NCI-H82 (cell line): ENCODE measurements at regions not wholly inside any gene's neighbourhood (a gene's known extent, or its start where the extent isn't known, plus 50 kb on each side); places are given as distances from the start of the nearest gene placed in this dataset.
"Not testable (repeated sequence)": the region's sequence is repeated elsewhere in the genome, so short reads cannot be mapped to it uniquely, and the experiment has no call there.

ENCODE experiments used
- DNase-seq: peaks from one replicate; lab custom pipeline; 2025; lab: John Stamatoyannopoulos, UW

GRCh38 chr15:44817797-44818196, 81.5 kb downstream of the TRIM69 start:
- DNase-seq: not testable (repeated sequence)

GRCh38 chr15:44819331-44819987, 83.1 kb downstream of the TRIM69 start:
- not testable (repeated sequence) for DNase-seq

- not testable (repeated sequence) for DNase-seq
Observed at GRCh38 chr15:44820535-44820934, 84.2 kb downstream of the TRIM69 start.

GRCh38 chr15:44820967-44821366, 84.6 kb downstream of the TRIM69 start:
- DNase-seq: peak; percentile 6

GRCh38 chr15:44824277-44825145, 88.2 kb downstream of the TRIM69 start:
- DNase-seq: not testable (repeated sequence)

- not testable (repeated sequence) for DNase-seq
Observed at GRCh38 chr15:44826583-44826982, 90.3 kb downstream of the TRIM69 start.

- DNase-seq: not testable (repeated sequence)
Observed at GRCh38 chr15:44828229-44828914, 92.0 kb downstream of the TRIM69 start.

- not testable (repeated sequence) for DNase-seq
Observed at GRCh38 chr15:44829150-44829549, 92.8 kb downstream of the TRIM69 start.

GRCh38 chr15:44830692-44831408, 94.5 kb downstream of the TRIM69 start:
- not testable (repeated sequence) for DNase-seq

- DNase-seq: not testable (repeated sequence)
Observed at GRCh38 chr15:44831409-44831741, 95.0 kb downstream of the TRIM69 start.

GRCh38 chr15:44832133-44832532, 95.8 kb downstream of the TRIM69 start:
- DNase-seq: not testable (repeated sequence)

- not testable (repeated sequence) for DNase-seq
Observed at GRCh38 chr15:44833081-44833480, 96.8 kb downstream of the TRIM69 start.

- not testable (repeated sequence) for DNase-seq
Observed at GRCh38 chr15:44833761-44834160, 97.4 kb downstream of the TRIM69 start.

- not testable (repeated sequence) for DNase-seq
Observed at GRCh38 chr15:44835082-44835481, 98.8 kb downstream of the TRIM69 start.

- no peak for DNase-seq
Observed at GRCh38 chr15:44836094-44836493, 99.8 kb downstream of the TRIM69 start.

GRCh38 chr15:44838929-44839328, 102.6 kb downstream of the TRIM69 start:
- not testable (repeated sequence) for DNase-seq

GRCh38 chr15:44841762-44842161, 105.4 kb downstream of the TRIM69 start:
- DNase-seq: not testable (repeated sequence)

- DNase-seq: not testable (repeated sequence)
Observed at GRCh38 chr15:44842883-44843282, 106.6 kb downstream of the TRIM69 start.

GRCh38 chr15:44844936-44845335, 108.6 kb downstream of the TRIM69 start:
- DNase-seq: not testable (repeated sequence)

GRCh38 chr15:44846156-44846555, 109.8 kb downstream of the TRIM69 start:
- DNase-seq: not testable (repeated sequence)

- not testable (repeated sequence) for DNase-seq
Observed at GRCh38 chr15:44847555-44847954, 108.9 kb upstream of the TERB2 start.

- not testable (repeated sequence) for DNase-seq
Observed at GRCh38 chr15:44848859-44849258, 107.6 kb upstream of the TERB2 start.
